SU-DHL-6 (cell line): ENCODE measurements at regions not wholly inside any gene's neighbourhood (a gene's known extent, or its start where the extent isn't known, plus 50 kb on each side); places are given as distances from the start of the nearest gene placed in this dataset.

Experiments
- CTCF ChIP-seq: fragments of 200-600 bp; sonication (generic); IDR thresholded peaks from one replicate; pipeline ENCODE4 v1.5.1; 2017; ENCODE audit warnings: antibody characterized with exemption, mild to moderate bottlenecking, low read length, moderate library complexity; ENCODE audit not compliant: insufficient read depth, poor library complexity, severe bottlenecking
- EZH2phosphoT487 ChIP-seq: fragments of 200-600 bp; sonication (generic), shearing (Covaris generic); conservative IDR thresholded peaks from 2 replicates; pipeline ENCODE4 v1.6.1; 2018; ENCODE audit warnings: mild to moderate bottlenecking, antibody characterized with exemption, low read length, moderate library complexity, mixed read lengths

GRCh38 chr5:57124014-57124413, 49.8 kb upstream of the GPBP1 start:
- no peak for TF ChIP-seq CTCF
- no peak for TF ChIP-seq EZH2phosphoT487
